VCaP (cell line): ENCODE measurements at regions not wholly inside any gene's neighbourhood (a gene's known extent, or its start where the extent isn't known, plus 50 kb on each side); places are given as distances from the start of the nearest gene placed in this dataset.
"Not testable (repeated sequence)": the region's sequence is repeated elsewhere in the genome, so short reads cannot be mapped to it uniquely, and the experiment has no call there.

Source experiments
- H3K27ac ChIP-seq: fragments of 450-650 bp; 2 replicates; pipeline ENCODE4 v1.5.1; 2017
- TF ChIP-seq, protein P1 (sequence below): fragments of 450-650 bp; conservative IDR thresholded peaks from 2 replicates; pipeline ENCODE4 v1.5.1; 2017; ENCODE audit warnings: mild to moderate bottlenecking, moderate library complexity

DNA sequence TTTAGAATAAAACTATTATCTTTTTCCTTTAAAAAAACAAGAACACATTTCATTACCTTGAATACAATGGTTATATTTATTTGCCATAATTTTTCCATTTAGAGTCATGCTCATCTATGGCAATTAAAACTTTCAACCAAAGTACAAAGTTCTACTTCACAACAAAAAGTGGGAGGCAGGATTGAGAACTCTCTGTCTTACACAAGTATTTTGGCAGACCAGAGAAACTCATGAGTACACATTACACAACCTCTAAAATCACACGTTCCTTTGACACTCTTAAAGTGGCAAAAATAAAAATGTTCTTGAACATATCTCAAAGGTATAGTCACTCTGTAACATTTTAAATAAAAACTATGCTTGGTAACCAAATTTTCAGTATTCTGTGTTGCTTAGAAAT is 213.4 kb downstream of the IL15 start:
- H3K27ac ChIP-seq, result no peak overlapping the region
- TF ChIP-seq, protein P1, sequence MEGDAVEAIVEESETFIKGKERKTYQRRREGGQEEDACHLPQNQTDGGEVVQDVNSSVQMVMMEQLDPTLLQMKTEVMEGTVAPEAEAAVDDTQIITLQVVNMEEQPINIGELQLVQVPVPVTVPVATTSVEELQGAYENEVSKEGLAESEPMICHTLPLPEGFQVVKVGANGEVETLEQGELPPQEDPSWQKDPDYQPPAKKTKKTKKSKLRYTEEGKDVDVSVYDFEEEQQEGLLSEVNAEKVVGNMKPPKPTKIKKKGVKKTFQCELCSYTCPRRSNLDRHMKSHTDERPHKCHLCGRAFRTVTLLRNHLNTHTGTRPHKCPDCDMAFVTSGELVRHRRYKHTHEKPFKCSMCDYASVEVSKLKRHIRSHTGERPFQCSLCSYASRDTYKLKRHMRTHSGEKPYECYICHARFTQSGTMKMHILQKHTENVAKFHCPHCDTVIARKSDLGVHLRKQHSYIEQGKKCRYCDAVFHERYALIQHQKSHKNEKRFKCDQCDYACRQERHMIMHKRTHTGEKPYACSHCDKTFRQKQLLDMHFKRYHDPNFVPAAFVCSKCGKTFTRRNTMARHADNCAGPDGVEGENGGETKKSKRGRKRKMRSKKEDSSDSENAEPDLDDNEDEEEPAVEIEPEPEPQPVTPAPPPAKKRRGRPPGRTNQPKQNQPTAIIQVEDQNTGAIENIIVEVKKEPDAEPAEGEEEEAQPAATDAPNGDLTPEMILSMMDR, result no peak

DNA sequence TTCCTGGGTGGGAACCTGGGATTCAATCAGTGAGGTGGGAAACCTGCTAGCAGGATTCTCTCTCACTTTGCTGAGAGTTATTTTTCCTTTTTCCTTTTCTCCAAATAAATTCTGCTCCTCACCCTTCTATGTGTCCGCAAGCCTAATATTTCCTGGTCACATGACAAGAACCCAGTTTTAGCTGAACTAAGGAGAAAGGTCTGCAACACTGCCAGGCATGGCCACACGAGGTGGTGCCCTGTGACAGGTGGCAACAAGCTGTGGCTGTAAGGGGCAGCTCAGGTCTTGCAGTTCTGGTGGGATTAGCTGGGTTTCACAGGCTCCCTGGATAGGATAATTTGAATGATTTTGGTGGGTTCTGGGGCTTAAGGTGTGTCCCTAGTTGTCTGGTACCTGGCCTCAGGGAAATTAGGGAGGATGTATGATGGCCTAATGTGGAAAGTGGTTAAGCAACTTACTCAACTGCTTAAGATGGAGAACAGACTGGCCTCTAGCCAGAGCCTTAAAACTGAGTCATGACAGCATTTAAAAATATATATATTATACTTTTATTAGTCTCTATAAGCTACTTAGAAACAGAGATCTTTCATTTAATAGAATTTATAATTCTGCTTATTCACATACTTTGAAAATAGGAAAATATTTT is 215.0 kb downstream of the IL15 start:
- no peak overlapping the region for H3K27ac ChIP-seq
- TF ChIP-seq, protein P1, result no peak

DNA sequence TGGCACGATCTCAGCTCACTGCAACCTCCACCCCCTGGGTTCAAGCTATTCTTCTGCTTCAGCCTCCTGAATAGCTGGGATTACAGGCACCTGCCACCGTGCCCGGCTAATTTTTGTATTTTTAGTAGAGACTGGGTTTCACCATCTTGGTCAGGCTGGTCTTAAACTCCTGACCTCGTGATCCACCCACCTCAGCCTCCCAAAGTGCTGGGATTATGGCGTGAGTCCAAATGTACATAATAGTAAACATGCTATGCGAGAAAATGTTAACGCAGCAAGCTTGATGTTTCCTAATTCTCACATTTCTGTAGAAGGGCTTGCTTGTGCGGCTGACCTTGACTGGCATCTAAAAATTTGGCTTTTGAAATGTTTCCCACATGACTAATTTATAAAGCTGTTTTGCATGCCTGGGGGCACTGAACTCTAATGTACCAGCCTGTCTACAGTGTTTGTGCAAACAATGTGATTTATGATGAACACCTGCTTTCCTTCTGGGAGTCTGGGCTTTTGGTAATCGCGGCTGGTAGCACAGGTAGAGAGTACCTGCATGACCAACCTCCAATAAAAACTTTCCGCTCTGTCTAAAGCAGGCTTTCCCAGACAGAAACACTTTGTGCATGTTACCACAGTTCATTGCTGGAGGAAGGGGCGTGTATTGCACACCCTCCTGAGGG is 216.8 kb downstream of the IL15 start:
- TF ChIP-seq, protein P1, result no peak
- no peak overlapping the region for H3K27ac ChIP-seq

DNA sequence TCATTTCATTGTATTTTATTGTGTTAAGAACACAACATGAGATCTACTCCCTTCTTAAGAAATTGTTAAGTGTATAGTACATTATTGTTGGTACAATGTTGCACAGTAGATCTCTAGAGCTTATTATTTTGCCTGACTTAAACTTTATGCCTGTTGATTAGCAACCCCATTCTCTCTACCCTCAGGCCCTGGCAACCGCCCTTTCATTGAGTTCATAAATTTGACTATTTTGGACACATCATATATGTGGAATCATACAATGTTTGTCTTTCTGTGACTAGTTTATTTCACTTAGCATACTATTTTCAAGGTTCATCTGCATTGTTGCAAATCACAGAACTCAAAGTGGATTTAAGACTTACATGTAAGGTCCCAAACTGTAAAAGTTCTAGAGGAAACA is 222.1 kb downstream of the IL15 start:
- H3K27ac ChIP-seq, result no peak overlapping the region
- TF ChIP-seq, protein P1, result no peak

DNA sequence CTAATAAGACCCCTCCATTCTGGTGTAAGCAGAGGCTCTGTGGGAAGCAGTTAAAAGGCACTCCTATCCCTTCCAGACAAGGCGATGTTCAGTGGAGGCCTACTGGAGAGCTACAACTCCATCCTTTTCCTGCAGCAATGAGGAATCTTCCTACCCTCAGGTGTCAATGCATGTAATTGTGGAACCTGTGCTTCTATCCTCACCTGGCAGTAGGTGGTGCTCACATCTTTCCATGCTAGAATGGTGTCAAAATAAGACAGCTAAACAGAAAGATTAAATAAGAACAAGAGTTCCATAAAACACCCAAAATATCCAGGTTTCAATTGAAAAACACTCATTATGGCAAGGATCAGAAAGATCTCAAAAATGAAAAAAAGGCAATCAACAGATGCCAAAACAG is 224.6 kb downstream of the IL15 start:
- TF ChIP-seq, protein P1, result peak; percentile 61
- no peak overlapping the region for H3K27ac ChIP-seq

DNA sequence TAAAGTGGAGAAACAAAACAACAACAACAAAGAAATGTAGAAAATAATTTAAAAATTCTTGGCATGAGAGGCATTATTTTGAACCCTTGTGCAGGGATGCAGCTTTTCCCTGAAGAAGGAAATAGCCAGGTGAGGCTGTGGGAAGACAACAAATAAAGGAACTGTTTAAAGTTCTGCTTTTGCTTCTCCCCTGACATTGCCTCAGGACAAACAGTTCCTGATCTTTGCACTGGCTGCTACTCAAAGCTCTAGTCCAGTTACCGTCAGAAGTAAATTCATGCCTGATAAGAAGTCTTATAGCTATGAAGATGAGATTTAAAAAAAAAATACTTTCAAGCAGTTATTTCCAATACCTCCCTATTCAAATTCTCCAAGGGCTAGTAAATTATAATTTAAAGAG is 233.8 kb downstream of the IL15 start:
- no peak overlapping the region for H3K27ac ChIP-seq
- TF ChIP-seq, protein P1, result no peak

DNA sequence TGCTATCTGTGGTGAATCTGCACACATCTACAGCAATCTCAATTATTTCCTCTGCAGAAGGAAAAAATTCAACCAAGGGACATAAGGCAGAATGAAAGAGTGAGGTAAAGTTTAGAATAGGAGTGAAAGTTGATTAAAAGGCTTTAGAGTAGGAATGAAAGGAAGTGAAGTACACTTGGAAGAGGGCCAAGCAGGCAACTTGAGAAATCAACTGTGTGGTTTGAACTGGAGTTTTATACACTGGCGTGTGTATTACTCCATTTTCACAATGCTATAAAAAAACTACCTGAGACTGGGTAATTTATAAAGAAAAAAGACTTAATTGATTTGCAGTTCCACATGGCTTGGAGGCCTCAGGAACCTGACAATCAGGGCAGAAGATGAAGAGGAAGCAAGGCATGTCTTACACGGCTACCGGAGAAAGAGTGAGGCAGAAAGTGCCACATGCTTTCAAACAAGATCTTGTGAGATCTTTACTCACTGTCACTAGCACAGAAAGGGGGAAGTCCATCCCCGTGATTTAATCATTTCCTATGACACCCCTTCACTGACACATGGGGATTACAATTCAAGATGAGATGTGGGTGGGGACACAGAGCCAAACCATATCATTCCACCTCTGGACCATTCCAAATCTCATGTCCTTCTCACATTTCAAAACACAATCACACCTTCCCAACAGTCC is 234.8 kb downstream of the IL15 start:
- no peak overlapping the region for H3K27ac ChIP-seq
- TF ChIP-seq, protein P1, result no peak

DNA sequence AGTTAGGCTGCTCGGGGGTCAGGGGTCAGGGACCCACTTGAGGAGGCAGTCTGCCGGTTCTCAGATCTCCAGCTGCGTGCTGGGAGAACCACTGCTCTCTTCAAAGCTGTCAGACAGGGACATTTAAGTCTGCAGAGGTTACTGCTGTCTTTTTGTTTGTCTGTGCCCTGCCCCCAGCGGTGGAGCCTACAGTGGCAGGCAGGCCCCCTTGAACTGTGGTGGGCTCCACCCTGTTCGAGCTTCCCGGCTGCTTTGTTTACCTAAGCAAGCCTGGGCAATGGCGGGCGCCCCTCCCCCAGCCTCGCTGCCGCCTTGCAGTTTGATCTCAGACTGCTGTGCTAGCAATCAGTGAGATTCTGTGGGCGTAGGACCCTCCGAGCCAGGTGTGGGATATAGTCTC is 246.3 kb downstream of the IL15 start:
- not testable (repeated sequence) for H3K27ac ChIP-seq
